ENCODE measurements at regions not wholly inside any gene's neighbourhood (a gene's known extent, or its start where the extent isn't known, plus 50 kb on each side); places are given as distances from the start of the nearest gene placed in this dataset.

- no peak for DNase-seq
- no peaks in the 10 kb centered on the region for H3K9me3 ChIP-seq
- intact Hi-C loops (cut with DNase I) = no loop called here
- 75 to 79% (median 76%) methylated on average over 11 of the region's 11 CpGs for WGBS, 3 donors
- TF ChIP-seq POLR2A (IDR thresholded peaks at IDR 0.05) (no peak), EP300 (IDR thresholded peaks at IDR 0.05) (no peak), CTCF (IDR thresholded peaks at IDR 0.05) (no peak)
- H3K27me3 ChIP-seq = no peaks in the 10 kb centered on the region
- H3K27ac ChIP-seq = no peak overlapping the region
- no peak overlapping the region for H3K4me3 ChIP-seq
- H3K36me3 ChIP-seq = no peaks in the 10 kb centered on the region
- H3K4me1 ChIP-seq (ENCODE audit: insufficient read depth) = no peaks in the 10 kb centered on the region
These were observed 572.5 kb downstream of the BRD1 start for GRCh38 chr22:49255154-49255553.

GRCh38 chr22:49253656-49254055 lies 574.0 kb downstream of the BRD1 start:
- intact Hi-C loops (cut with DNase I) = no loop called here
- Histone ChIP-seq H3K9me3 (no peaks in the 10 kb centered on the region), H3K36me3 (no peaks in the 10 kb centered on the region), H3K27me3 (no peaks in the 10 kb centered on the region), H3K27ac (no peak overlapping the region), H3K4me1 (ENCODE audit: insufficient read depth) (no peaks in the 10 kb centered on the region), H3K4me3 (no peak overlapping the region)
- 84 to 94% (median 89%) methylated on average over 6 of the region's 6 CpGs for WGBS, 3 donors
- DNase-seq = no peak
- TF ChIP-seq POLR2A (IDR thresholded peaks at IDR 0.05) (no peak), CTCF (IDR thresholded peaks at IDR 0.05) (no peak), EP300 (IDR thresholded peaks at IDR 0.05) (no peak)

- DNase-seq = peak in 1 of 5 donors; percentile 7
- Histone ChIP-seq H3K36me3 (no peaks in the 10 kb centered on the region), H3K27ac (no peak overlapping the region), H3K4me3 (no peak overlapping the region), H3K4me1 (ENCODE audit: insufficient read depth) (no peaks in the 10 kb centered on the region), H3K9me3 (no peaks in the 10 kb centered on the region), H3K27me3 (no peaks in the 10 kb centered on the region)
- WGBS, 3 donors = 53 to 60% (median 58%) methylated on average over 6 of the region's 6 CpGs
- intact Hi-C loops (cut with DNase I) = no loop called here
- TF ChIP-seq POLR2A (IDR thresholded peaks at IDR 0.05) = no peak
- TF ChIP-seq CTCF (IDR thresholded peaks at IDR 0.05) = no peak
- TF ChIP-seq EP300 (IDR thresholded peaks at IDR 0.05) = no peak
These were observed 576.3 kb downstream of the BRD1 start for GRCh38 chr22:49251371-49251770.

DNA sequence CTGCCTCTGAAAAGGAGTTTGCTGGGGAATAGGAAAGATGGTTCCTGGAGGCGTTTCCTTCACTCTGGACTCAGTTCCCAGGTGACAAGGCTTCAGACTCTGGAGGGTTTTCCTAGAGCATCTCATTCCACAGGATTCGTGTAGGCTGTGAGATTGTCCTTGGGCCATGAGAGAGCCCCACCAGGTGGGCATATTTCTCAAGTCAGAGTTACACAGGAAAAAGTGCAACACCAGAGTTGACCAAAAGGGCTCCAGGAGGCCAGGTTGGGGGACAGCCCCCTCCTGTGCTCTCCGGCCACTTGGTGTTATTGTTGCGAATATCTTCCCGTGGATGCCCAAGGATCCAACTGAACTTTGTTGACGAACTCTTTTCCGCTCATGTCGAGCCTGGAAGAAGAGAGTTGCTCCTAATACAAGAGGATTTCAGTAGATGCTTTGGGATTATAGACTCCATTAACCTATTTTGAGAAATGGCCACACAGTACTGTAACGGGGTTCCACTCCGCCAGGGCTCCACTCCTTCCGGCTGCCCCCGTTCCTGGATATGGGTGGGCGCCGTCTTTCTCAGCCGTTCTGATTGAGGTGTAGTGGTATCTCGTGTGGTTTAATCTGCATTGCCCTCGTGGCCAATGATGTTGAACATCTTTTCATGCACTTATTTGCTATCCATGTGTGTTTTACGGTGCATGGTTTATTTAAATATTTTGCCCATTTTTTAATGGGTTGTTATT lies 580.3 kb downstream of the BRD1 start:
- no peak for DNase-seq
- no peaks in the 10 kb centered on the region for H3K27me3 ChIP-seq
- TF ChIP-seq POLR2A (IDR thresholded peaks at IDR 0.05) (no peak), CTCF (IDR thresholded peaks at IDR 0.05) (no peak), EP300 (IDR thresholded peaks at IDR 0.05) (no peak)
- no peaks in the 10 kb centered on the region for H3K9me3 ChIP-seq
- 80 to 86% (median 84%) methylated on average over 18 of the region's 18 CpGs for WGBS, 3 donors
- no peaks in the 10 kb centered on the region for H3K4me1 ChIP-seq (ENCODE audit: insufficient read depth)
- intact Hi-C loops (cut with DNase I) = no loop called here
- no peaks in the 10 kb centered on the region for H3K36me3 ChIP-seq
- no peak overlapping the region for H3K4me3 ChIP-seq
- no peak overlapping the region for H3K27ac ChIP-seq
